Adrenal gland (tissue), 9 donors: ENCODE measurements at regions not wholly inside any gene's neighbourhood (a gene's known extent, or its start where the extent isn't known, plus 50 kb on each side); places are given as distances from the start of the nearest gene placed in this dataset.

Experiments
- DNase-seq, 7 donors: peaks; one replicate each; pipeline ENCODE4 v3.0.0-alpha.2; 2019 to 2020
- H3K27ac ChIP-seq, 5 donors: fragments of 200-600 bp; sonication (generic) in 4 of 5; 1 replicate in 3 of 5; 2 replicates in 2 of 5; pipeline versions ENCODE4 v1.5.1 to v1.8.0; 2016 to 2020; ENCODE audit warnings: mild to moderate bottlenecking in 1 of 5
- H3K27me3 ChIP-seq: fragments of 200-600 bp; 2 replicates; pipeline ENCODE4 v1.8.0; 2021
- H3K36me3 ChIP-seq, 2 donors: fragments of 200-600 bp; replicated peaks in 1 of 2; 1 replicate in 1 of 2; 2 replicates in 1 of 2; pipeline versions ENCODE4 v1.5.1 to v1.8.0; 2018 to 2022
- H3K4me1 ChIP-seq, 2 donors: fragments of 200-600 bp; replicated peaks in 1 of 2; 1 replicate in 1 of 2; 2 replicates in 1 of 2; pipeline versions ENCODE4 v1.5.1 to v1.8.0; 2018 to 2021
- H3K4me3 ChIP-seq, 4 donors: fragments of 200-600 bp; sonication (generic) in 3 of 4; one replicate each; pipeline ENCODE4 v1.5.1; 2016 to 2018
- H3K9me3 ChIP-seq, 3 donors: fragments of 200-600 bp; sonication (generic) in 1 of 3; replicated peaks in 1 of 3; 1 replicate in 2 of 3; 2 replicates in 1 of 3; pipeline versions ENCODE4 v1.5.1 to v1.8.0; 2016 to 2021
- CTCF ChIP-seq, 6 experiments: fragments of 450-650 bp in 4 of 6; fragments of 200-600 bp in 2 of 6; sonication (generic) in 1 of 6; IDR thresholded peaks; 1 replicate in 5 of 6; 2 replicates in 1 of 6; pipeline versions ENCODE4 v1.5.1 to v1.8.0; 2016 to 2021; ENCODE audit warnings: antibody characterized with exemption in 6 of 6, mild to moderate bottlenecking in 2 of 6, moderate library complexity in 1 of 6
- POLR2A ChIP-seq, 2 donors: fragments of 450-650 bp; IDR thresholded peaks; one replicate each; pipeline ENCODE4 v1.6.1; 2017; ENCODE audit warnings: antibody characterized with exemption in 2 of 2, mild to moderate bottlenecking in 2 of 2, moderate library complexity in 1 of 2
- WGBS, 4 donors: extraction: QIAGEN DNeasy Blood & Tissue Kit in 2 of 4; methylation state at CpG; one replicate each; pipeline versions ENCODE4 v1.1.5 to v1.1.7; 2013 to 2017; 5-methylcytosine and 5-hydroxymethylcytosine counted together
- intact Hi-C, 2 donors: fragments of 100-400 bp; cut with DNase I; formaldehyde crosslinking; loops; one replicate each; pipeline versions ENCODE4 v1.14.1 to v1.15.0; 2022 to 2023
- donor health status: healthy with polysubstance abuse.
- donor health status: Bipolar disorder and iron deficiency.
- donor health status: DM: yes; HTN: yes; CAD: no.
- donor health status: DM: no; HTN: no; CAD: no.
- donor health status: DM: no; HTN: no; CAD: no.

GRCh38 chr5:156230887-156231286 is 96.1 kb upstream of the SGCD start:
- H3K9me3 ChIP-seq = no peaks in the 10 kb centered on the region
- no peak overlapping the region for H3K4me3 ChIP-seq
- H3K4me1 ChIP-seq = no peaks in the 10 kb centered on the region
- TF ChIP-seq POLR2A (IDR thresholded peaks at IDR 0.05) (no peak), CTCF (IDR thresholded peaks at IDR 0.05) (no peak)
- no peaks in the 10 kb centered on the region for H3K27me3 ChIP-seq
- WGBS, 4 donors = 73 to 83% (median 76%) methylated on average over 4 of the region's 4 CpGs
- intact Hi-C loops = no loop called here
- H3K36me3 ChIP-seq = no peaks in the 10 kb centered on the region
- no peak overlapping the region for H3K27ac ChIP-seq
- no peak for DNase-seq

GRCh38 chr5:156232251-156232869 is 94.6 kb upstream of the SGCD start:
- intact Hi-C loops = no loop called here
- H3K36me3 ChIP-seq = no peaks in the 10 kb centered on the region
- WGBS, 4 donors = 87 to 90% (median 88%) methylated on average over 3 of the region's 3 CpGs
- no peak for DNase-seq
- H3K4me3 ChIP-seq = no peak overlapping the region
- no peaks in the 10 kb centered on the region for H3K27me3 ChIP-seq
- H3K27ac ChIP-seq = no peak overlapping the region
- no peaks in the 10 kb centered on the region for H3K9me3 ChIP-seq
- TF ChIP-seq POLR2A (IDR thresholded peaks at IDR 0.05) (no peak), CTCF (IDR thresholded peaks at IDR 0.05) (no peak)
- no peaks in the 10 kb centered on the region for H3K4me1 ChIP-seq

GRCh38 chr5:156237361-156237760 is 89.6 kb upstream of the SGCD start:
- no peak overlapping the region for H3K27ac ChIP-seq
- H3K9me3 ChIP-seq = no peaks in the 10 kb centered on the region
- WGBS, 4 donors = 89 to 98% (median 94%) methylated on average over 6 of the region's 6 CpGs
- intact Hi-C loops = no loop called here
- H3K36me3 ChIP-seq = no peaks in the 10 kb centered on the region
- no peaks in the 10 kb centered on the region for H3K4me1 ChIP-seq
- DNase-seq = no peak
- TF ChIP-seq CTCF (IDR thresholded peaks at IDR 0.05) (no peak), POLR2A (IDR thresholded peaks at IDR 0.05) (no peak)
- H3K4me3 ChIP-seq = no peak overlapping the region
- H3K27me3 ChIP-seq = no peaks in the 10 kb centered on the region

- 71 to 75% (median 73%) methylated on average over 2 of the region's 2 CpGs for WGBS, 4 donors
- TF ChIP-seq CTCF (IDR thresholded peaks at IDR 0.05) (no peak), POLR2A (IDR thresholded peaks at IDR 0.05) (no peak)
- no peaks in the 10 kb centered on the region for H3K27me3 ChIP-seq
- no peaks in the 10 kb centered on the region for H3K4me1 ChIP-seq
- H3K4me3 ChIP-seq = no peak overlapping the region
- H3K36me3 ChIP-seq = no peaks in the 10 kb centered on the region
- no peak overlapping the region for H3K27ac ChIP-seq
- H3K9me3 ChIP-seq = no peaks in the 10 kb centered on the region
- no peak for DNase-seq
- intact Hi-C loops = no loop called here
Observed at GRCh38 chr5:156239800-156240199, 87.2 kb upstream of the SGCD start.
